ENCODE measurements at regions not wholly inside any gene's neighbourhood (a gene's known extent, or its start where the extent isn't known, plus 50 kb on each side); places are given as distances from the start of the nearest gene placed in this dataset.
"Not testable (repeated sequence)": the region's sequence is repeated elsewhere in the genome, so short reads cannot be mapped to it uniquely, and the experiment has no call there.

GRCh38 chr7:49707891-49708290 lies 65.5 kb upstream of the VWC2 start:
- no peak for TF ChIP-seq CTCF (conservative IDR thresholded peaks at IDR 0.05; ENCODE audit: low read depth, low read length)
- no peak overlapping the region for H3K4me3 ChIP-seq (ENCODE audit: low read depth, low read length)
- no peak for DNase-seq (ENCODE audit: low read depth)

- no peak for DNase-seq (ENCODE audit: low read depth)
- H3K4me3 ChIP-seq (ENCODE audit: low read depth, low read length): no peak overlapping the region
- TF ChIP-seq CTCF (conservative IDR thresholded peaks at IDR 0.05; ENCODE audit: low read depth, low read length): no peak
Measured at GRCh38 chr7:49708590-49708989, 64.8 kb upstream of the VWC2 start.

GRCh38 chr7:49711072-49711723 lies 62.2 kb upstream of the VWC2 start:
- not testable (repeated sequence) for DNase-seq (ENCODE audit: low read depth)

GRCh38 chr7:49714182-49714581 lies 59.3 kb upstream of the VWC2 start:
- DNase-seq (ENCODE audit: low read depth): no peak
- TF ChIP-seq CTCF (conservative IDR thresholded peaks at IDR 0.05; ENCODE audit: low read depth, low read length): no peak
- no peak overlapping the region for H3K4me3 ChIP-seq (ENCODE audit: low read depth, low read length)

More at GRCh38 chr7:49711072-49711723, 62.2 kb upstream of the VWC2 start:
- H3K4me3 ChIP-seq (ENCODE audit: low read depth, low read length): not testable (repeated sequence)

GRCh38 chr7:49715486-49715885 lies 58.0 kb upstream of the VWC2 start:
- no peak for DNase-seq (ENCODE audit: low read depth)
- TF ChIP-seq CTCF (conservative IDR thresholded peaks at IDR 0.05; ENCODE audit: low read depth, low read length): no peak
- H3K4me3 ChIP-seq (ENCODE audit: low read depth, low read length): no peak overlapping the region

- no peak for TF ChIP-seq CTCF (conservative IDR thresholded peaks at IDR 0.05; ENCODE audit: low read depth, low read length)
- DNase-seq (ENCODE audit: low read depth): no peak
- H3K4me3 ChIP-seq (ENCODE audit: low read depth, low read length): no peak overlapping the region
Measured at GRCh38 chr7:49717547-49717946, 55.9 kb upstream of the VWC2 start.

- DNase-seq (ENCODE audit: low read depth): peak; percentile 22
- no peak overlapping the region for H3K4me3 ChIP-seq (ENCODE audit: low read depth, low read length)
- TF ChIP-seq CTCF (conservative IDR thresholded peaks at IDR 0.05; ENCODE audit: low read depth, low read length): no peak
Measured at GRCh38 chr7:49718760-49719159, 54.7 kb upstream of the VWC2 start.

Measured in epithelial cell of proximal tubule (primary cell).